ENCODE measurements at regions not wholly inside any gene's neighbourhood (a gene's known extent, or its start where the extent isn't known, plus 50 kb on each side); places are given as distances from the start of the nearest gene placed in this dataset.

DNA sequence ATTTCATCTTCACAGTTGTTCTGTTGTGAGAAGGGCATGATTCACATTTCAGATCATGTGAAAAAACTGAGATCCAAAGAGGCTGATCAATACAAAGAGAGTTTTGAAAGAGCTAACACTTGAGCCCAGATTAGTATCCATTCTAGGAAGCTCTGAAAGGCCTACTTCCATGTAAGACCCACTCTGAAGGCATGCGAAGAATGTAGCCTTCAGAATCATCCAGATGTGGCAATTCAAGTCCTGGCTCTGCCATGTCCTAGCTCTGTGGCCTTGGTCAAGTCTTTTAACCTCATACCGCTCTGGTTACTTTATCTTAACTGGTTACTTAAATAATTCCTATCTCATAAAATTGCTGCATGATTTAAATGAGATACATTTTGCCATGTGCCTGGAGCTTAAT lies 111.1 kb downstream of the FZD1 start:
- TF ChIP-seq, protein P1, sequence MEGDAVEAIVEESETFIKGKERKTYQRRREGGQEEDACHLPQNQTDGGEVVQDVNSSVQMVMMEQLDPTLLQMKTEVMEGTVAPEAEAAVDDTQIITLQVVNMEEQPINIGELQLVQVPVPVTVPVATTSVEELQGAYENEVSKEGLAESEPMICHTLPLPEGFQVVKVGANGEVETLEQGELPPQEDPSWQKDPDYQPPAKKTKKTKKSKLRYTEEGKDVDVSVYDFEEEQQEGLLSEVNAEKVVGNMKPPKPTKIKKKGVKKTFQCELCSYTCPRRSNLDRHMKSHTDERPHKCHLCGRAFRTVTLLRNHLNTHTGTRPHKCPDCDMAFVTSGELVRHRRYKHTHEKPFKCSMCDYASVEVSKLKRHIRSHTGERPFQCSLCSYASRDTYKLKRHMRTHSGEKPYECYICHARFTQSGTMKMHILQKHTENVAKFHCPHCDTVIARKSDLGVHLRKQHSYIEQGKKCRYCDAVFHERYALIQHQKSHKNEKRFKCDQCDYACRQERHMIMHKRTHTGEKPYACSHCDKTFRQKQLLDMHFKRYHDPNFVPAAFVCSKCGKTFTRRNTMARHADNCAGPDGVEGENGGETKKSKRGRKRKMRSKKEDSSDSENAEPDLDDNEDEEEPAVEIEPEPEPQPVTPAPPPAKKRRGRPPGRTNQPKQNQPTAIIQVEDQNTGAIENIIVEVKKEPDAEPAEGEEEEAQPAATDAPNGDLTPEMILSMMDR (IDR thresholded peaks at IDR 0.05): no peak

DNA sequence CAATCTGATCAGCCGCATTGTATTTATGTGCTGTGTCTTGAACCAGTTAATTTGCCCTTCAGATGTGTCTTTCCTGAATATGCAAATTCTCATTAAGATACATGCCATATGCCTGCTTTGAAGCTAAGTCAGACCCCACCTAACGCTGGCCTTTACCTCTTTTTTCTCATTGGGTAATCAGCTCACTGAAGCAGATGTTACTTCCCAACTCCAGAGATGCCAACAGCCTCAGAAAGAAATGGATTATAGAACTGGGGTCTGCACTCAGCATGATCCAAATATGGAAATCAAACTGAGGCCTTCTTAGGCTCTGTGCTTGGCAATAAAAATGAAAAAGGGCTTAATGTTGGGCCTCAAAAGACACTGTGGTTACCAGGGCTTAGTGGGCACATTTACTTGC lies 113.9 kb downstream of the FZD1 start:
- H3K4me2 ChIP-seq (ENCODE audit: low read length): no peak overlapping the region

More for the DNA sequence above, 111.1 kb downstream of the FZD1 start:
- no peak overlapping the region for H3K27ac ChIP-seq
- no peaks in the 10 kb centered on the region for H3K36me3 ChIP-seq (ENCODE audit: control insufficient read depth, insufficient read depth, low read length)
- H3K79me2 ChIP-seq: no peaks in the 10 kb centered on the region
- H3K9ac ChIP-seq: no peak overlapping the region
- no peak overlapping the region for H3K4me3 ChIP-seq (ENCODE audit: low read depth, low read length)
- no peaks in the 10 kb centered on the region for H3K9me3 ChIP-seq (ENCODE audit: control insufficient read depth, low read length)
- no peaks in the 10 kb centered on the region for H3K4me1 ChIP-seq
- no peak overlapping the region for H3K4me2 ChIP-seq (ENCODE audit: low read length)
- no peak overlapping the region for H2AFZ ChIP-seq
- no peaks in the 10 kb centered on the region for H3K27me3 ChIP-seq (ENCODE audit: control insufficient read depth, insufficient read depth, low read length)

DNA sequence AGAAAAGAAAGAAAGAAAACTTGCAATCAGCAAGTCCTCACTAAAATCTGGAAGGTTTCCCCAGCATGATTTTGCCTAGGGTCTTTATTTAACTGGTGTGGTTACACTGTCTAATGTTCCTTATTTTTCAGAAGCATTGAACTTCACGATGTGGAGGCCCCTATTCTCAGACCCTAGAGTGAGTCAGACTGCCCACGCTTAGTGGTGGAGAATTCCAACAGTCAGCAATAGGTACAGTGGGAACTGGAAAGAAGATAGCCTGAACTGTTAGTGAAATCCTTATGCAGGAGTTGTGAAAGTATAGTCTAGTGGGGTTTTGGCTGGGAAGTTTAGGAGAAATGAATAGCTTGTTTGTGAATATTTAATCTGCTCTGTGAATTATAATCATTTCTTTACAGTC lies 115.0 kb downstream of the FZD1 start:
- Histone ChIP-seq H3K9me3 (ENCODE audit: control insufficient read depth, low read length) (no peaks in the 10 kb centered on the region), H3K36me3 (ENCODE audit: control insufficient read depth, insufficient read depth, low read length) (no peaks in the 10 kb centered on the region), H3K27ac (no peak overlapping the region), H3K79me2 (no peaks in the 10 kb centered on the region), H2AFZ (no peak overlapping the region), H3K4me2 (ENCODE audit: low read length) (no peak overlapping the region), H3K9ac (no peak overlapping the region), H3K27me3 (ENCODE audit: control insufficient read depth, insufficient read depth, low read length) (no peaks in the 10 kb centered on the region), H3K4me1 (no peaks in the 10 kb centered on the region), H3K4me3 (ENCODE audit: low read depth, low read length) (no peak overlapping the region)
- TF ChIP-seq, protein P1 (IDR thresholded peaks at IDR 0.05): no peak

More for the DNA sequence above, 113.9 kb downstream of the FZD1 start:
- no peak overlapping the region for H3K9ac ChIP-seq
- TF ChIP-seq, protein P1 (IDR thresholded peaks at IDR 0.05): no peak
- H3K4me3 ChIP-seq (ENCODE audit: low read depth, low read length): no peak overlapping the region
- no peaks in the 10 kb centered on the region for H3K4me1 ChIP-seq
- H2AFZ ChIP-seq: no peak overlapping the region
- no peak overlapping the region for H3K27ac ChIP-seq
- no peaks in the 10 kb centered on the region for H3K9me3 ChIP-seq (ENCODE audit: control insufficient read depth, low read length)
- H3K27me3 ChIP-seq (ENCODE audit: control insufficient read depth, insufficient read depth, low read length): no peaks in the 10 kb centered on the region
- H3K79me2 ChIP-seq: no peaks in the 10 kb centered on the region
- no peaks in the 10 kb centered on the region for H3K36me3 ChIP-seq (ENCODE audit: control insufficient read depth, insufficient read depth, low read length)

DNA sequence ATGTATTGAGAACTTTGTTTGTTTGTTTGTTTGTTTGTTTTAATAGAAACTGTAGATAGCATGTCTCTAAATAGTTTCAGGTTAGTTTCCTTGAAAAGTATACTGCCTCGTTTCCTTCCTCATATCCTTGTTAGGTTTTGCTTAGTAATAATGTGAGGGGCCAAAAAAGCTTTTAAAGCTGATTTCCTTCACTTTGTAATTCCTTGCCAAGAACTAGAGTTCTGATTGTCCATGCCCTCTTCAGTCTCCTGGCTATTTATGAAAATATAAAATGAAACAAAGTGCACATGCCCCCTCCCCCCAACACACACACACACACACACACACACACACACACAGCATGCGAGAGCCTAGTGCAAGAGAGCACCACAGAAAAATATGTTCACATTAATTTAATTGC lies 115.8 kb downstream of the FZD1 start:
- TF ChIP-seq, protein P1 (IDR thresholded peaks at IDR 0.05): no peak
- no peak overlapping the region for H3K9ac ChIP-seq
- no peaks in the 10 kb centered on the region for H3K9me3 ChIP-seq (ENCODE audit: control insufficient read depth, low read length)
- H3K36me3 ChIP-seq (ENCODE audit: control insufficient read depth, insufficient read depth, low read length): no peaks in the 10 kb centered on the region
- H3K27me3 ChIP-seq (ENCODE audit: control insufficient read depth, insufficient read depth, low read length): no peaks in the 10 kb centered on the region
- no peak overlapping the region for H2AFZ ChIP-seq
- no peak overlapping the region for H3K27ac ChIP-seq
- H3K4me3 ChIP-seq (ENCODE audit: low read depth, low read length): no peak overlapping the region
- no peaks in the 10 kb centered on the region for H3K79me2 ChIP-seq
- no peak overlapping the region for H3K4me2 ChIP-seq (ENCODE audit: low read length)
- no peaks in the 10 kb centered on the region for H3K4me1 ChIP-seq

DNA sequence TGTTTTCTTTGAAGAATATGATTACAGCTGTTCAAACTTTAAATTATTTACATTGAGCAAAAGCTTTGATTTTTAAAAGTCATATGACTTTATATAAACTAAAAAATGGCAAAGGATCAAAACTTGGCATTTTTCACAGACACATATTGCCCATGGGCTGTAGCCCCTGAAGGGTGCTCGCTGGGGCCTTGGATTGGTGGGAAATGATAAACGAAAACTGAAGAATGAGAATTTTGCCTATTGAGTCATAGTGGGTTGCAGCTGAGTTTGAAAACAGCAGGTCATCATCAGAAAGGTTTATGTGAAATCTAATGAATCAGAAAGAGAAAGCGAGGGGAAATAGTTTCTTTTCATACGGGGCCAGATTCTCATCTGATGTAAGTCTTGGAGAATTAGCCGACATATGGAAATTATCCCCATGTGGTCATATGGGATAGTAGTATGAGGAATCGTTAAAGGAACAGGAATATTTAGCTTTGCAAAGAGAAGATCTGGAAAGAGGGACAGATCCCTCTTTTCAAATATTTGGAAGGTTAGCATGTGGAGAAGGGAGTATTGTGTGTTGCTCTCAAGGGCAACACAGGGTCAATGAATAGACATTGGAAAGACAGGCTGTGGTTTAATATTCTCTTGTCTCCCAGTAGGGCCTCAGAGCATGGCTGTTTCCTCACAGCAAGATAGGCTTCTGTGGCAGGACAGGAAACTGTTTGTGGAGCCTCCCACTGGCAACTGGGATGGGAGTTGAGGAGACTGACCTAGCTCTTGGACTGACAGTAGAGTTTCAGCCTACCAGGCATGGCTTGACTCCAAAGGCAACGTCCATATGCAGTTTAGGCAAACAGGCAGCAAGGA lies 119.0 kb downstream of the FZD1 start:
- Histone ChIP-seq H3K27ac (no peak overlapping the region), H3K79me2 (no peaks in the 10 kb centered on the region), H3K27me3 (ENCODE audit: control insufficient read depth, insufficient read depth, low read length) (no peaks in the 10 kb centered on the region), H3K9ac (no peak overlapping the region), H3K4me1 (no peaks in the 10 kb centered on the region), H3K4me2 (ENCODE audit: low read length) (no peak overlapping the region), H3K4me3 (ENCODE audit: low read depth, low read length) (no peak overlapping the region), H3K9me3 (ENCODE audit: control insufficient read depth, low read length) (no peaks in the 10 kb centered on the region), H2AFZ (no peak overlapping the region), H3K36me3 (ENCODE audit: control insufficient read depth, insufficient read depth, low read length) (no peaks in the 10 kb centered on the region)
- TF ChIP-seq, protein P1 (IDR thresholded peaks at IDR 0.05): no peak
